ENCODE measurements at regions not wholly inside any gene's neighbourhood (a gene's known extent, or its start where the extent isn't known, plus 50 kb on each side); places are given as distances from the start of the nearest gene placed in this dataset.

GRCh38 chr6:79864421-79864820 is 82.9 kb downstream of the ELOVL4 start:
- Histone ChIP-seq H3K27ac (ENCODE audit: low read depth, low read length, severe bottlenecking) (no peak overlapping the region), H3K36me3 (ENCODE audit: control insufficient read depth, insufficient read depth, low read length) (no peaks in the 10 kb centered on the region), H3K4me1 (ENCODE audit: control insufficient read depth, insufficient read depth, low read length, poor library complexity, severe bottlenecking) (no peaks in the 10 kb centered on the region), H3K9me3 (ENCODE audit: control insufficient read depth, low read length) (no peaks in the 10 kb centered on the region), H3K4me3 (ENCODE audit: extremely low read depth, insufficient read depth, low read length, poor library complexity, severe bottlenecking) (no peak overlapping the region)
- 78 to 100% methylated on average over 1 of the region's 3 CpGs for WGBS, 2 experiments (ENCODE audit: insufficient coverage in 2 of 2)

GRCh38 chr6:79864001-79864400 is 83.4 kb downstream of the ELOVL4 start:
- H3K4me1 ChIP-seq (ENCODE audit: control insufficient read depth, insufficient read depth, low read length, poor library complexity, severe bottlenecking): no peaks in the 10 kb centered on the region
- H3K27ac ChIP-seq (ENCODE audit: low read depth, low read length, severe bottlenecking): no peak overlapping the region
- no peaks in the 10 kb centered on the region for H3K9me3 ChIP-seq (ENCODE audit: control insufficient read depth, low read length)
- H3K36me3 ChIP-seq (ENCODE audit: control insufficient read depth, insufficient read depth, low read length): no peaks in the 10 kb centered on the region
- H3K4me3 ChIP-seq (ENCODE audit: extremely low read depth, insufficient read depth, low read length, poor library complexity, severe bottlenecking): no peak overlapping the region
- WGBS, 2 experiments (ENCODE audit: insufficient coverage in 2 of 2): no CpG with 5 or more reads among the region's 1 CpG

- H3K27ac ChIP-seq (ENCODE audit: low read depth, low read length, severe bottlenecking): no peak overlapping the region
- H3K4me1 ChIP-seq (ENCODE audit: control insufficient read depth, insufficient read depth, low read length, poor library complexity, severe bottlenecking): no peaks in the 10 kb centered on the region
- H3K9me3 ChIP-seq (ENCODE audit: control insufficient read depth, low read length): no peaks in the 10 kb centered on the region
- H3K4me3 ChIP-seq (ENCODE audit: extremely low read depth, insufficient read depth, low read length, poor library complexity, severe bottlenecking): no peak overlapping the region
- WGBS, 2 experiments (ENCODE audit: insufficient coverage in 2 of 2): no CpG with 5 or more reads among the region's 1 CpG
- no peaks in the 10 kb centered on the region for H3K36me3 ChIP-seq (ENCODE audit: control insufficient read depth, insufficient read depth, low read length)
These were observed 83.8 kb downstream of the ELOVL4 start for GRCh38 chr6:79863566-79863965.

- Histone ChIP-seq H3K9me3 (ENCODE audit: control insufficient read depth, low read length) (no peaks in the 10 kb centered on the region), H3K4me1 (ENCODE audit: control insufficient read depth, insufficient read depth, low read length, poor library complexity, severe bottlenecking) (no peaks in the 10 kb centered on the region), H3K36me3 (ENCODE audit: control insufficient read depth, insufficient read depth, low read length) (no peaks in the 10 kb centered on the region), H3K4me3 (ENCODE audit: extremely low read depth, insufficient read depth, low read length, poor library complexity, severe bottlenecking) (no peak overlapping the region), H3K27ac (ENCODE audit: low read depth, low read length, severe bottlenecking) (no peak overlapping the region)
- no CpG with 5 or more reads among the region's 1 CpG for WGBS, 2 experiments (ENCODE audit: insufficient coverage in 2 of 2)
These were observed 84.6 kb downstream of the ELOVL4 start for GRCh38 chr6:79862711-79863110.

GRCh38 chr6:79862126-79862525 is 85.2 kb downstream of the ELOVL4 start:
- 83 to 87% methylated on average over 3 of the region's 3 CpGs for WGBS, 2 experiments (ENCODE audit: insufficient coverage in 2 of 2)
- Histone ChIP-seq H3K4me1 (ENCODE audit: control insufficient read depth, insufficient read depth, low read length, poor library complexity, severe bottlenecking) (no peaks in the 10 kb centered on the region), H3K9me3 (ENCODE audit: control insufficient read depth, low read length) (no peaks in the 10 kb centered on the region), H3K27ac (ENCODE audit: low read depth, low read length, severe bottlenecking) (no peak overlapping the region), H3K4me3 (ENCODE audit: extremely low read depth, insufficient read depth, low read length, poor library complexity, severe bottlenecking) (no peak overlapping the region), H3K36me3 (ENCODE audit: control insufficient read depth, insufficient read depth, low read length) (no peaks in the 10 kb centered on the region)

GRCh38 chr6:79861023-79861422 is 86.3 kb downstream of the ELOVL4 start:
- WGBS, 2 experiments (ENCODE audit: insufficient coverage in 2 of 2): 90 to 92% methylated on average over 2 to 4 of the region's 7 CpGs
- Histone ChIP-seq H3K36me3 (ENCODE audit: control insufficient read depth, insufficient read depth, low read length) (no peaks in the 10 kb centered on the region), H3K4me3 (ENCODE audit: extremely low read depth, insufficient read depth, low read length, poor library complexity, severe bottlenecking) (no peak overlapping the region), H3K27ac (ENCODE audit: low read depth, low read length, severe bottlenecking) (no peak overlapping the region), H3K4me1 (ENCODE audit: control insufficient read depth, insufficient read depth, low read length, poor library complexity, severe bottlenecking) (no peaks in the 10 kb centered on the region), H3K9me3 (ENCODE audit: control insufficient read depth, low read length) (no peaks in the 10 kb centered on the region)

- no peaks in the 10 kb centered on the region for H3K9me3 ChIP-seq (ENCODE audit: control insufficient read depth, low read length)
- H3K27ac ChIP-seq (ENCODE audit: low read depth, low read length, severe bottlenecking): no peak overlapping the region
These were observed 99.9 kb downstream of the ELOVL4 start for GRCh38 chr6:79847426-79847825.

GRCh38 chr6:79842376-79843040 is 104.8 kb downstream of the ELOVL4 start:
- Histone ChIP-seq H3K36me3 (ENCODE audit: control insufficient read depth, insufficient read depth, low read length) (no peaks in the 10 kb centered on the region), H3K4me1 (ENCODE audit: control insufficient read depth, insufficient read depth, low read length, poor library complexity, severe bottlenecking) (no peaks in the 10 kb centered on the region), H3K9me3 (ENCODE audit: control insufficient read depth, low read length) (no peaks in the 10 kb centered on the region), H3K4me3 (ENCODE audit: extremely low read depth, insufficient read depth, low read length, poor library complexity, severe bottlenecking) (no peak overlapping the region), H3K27ac (ENCODE audit: low read depth, low read length, severe bottlenecking) (no peak overlapping the region)
- 81 to 96% methylated on average over 3 of the region's 3 CpGs for WGBS, 2 experiments (ENCODE audit: insufficient coverage in 2 of 2)

More at GRCh38 chr6:79847426-79847825, 99.9 kb downstream of the ELOVL4 start:
- Histone ChIP-seq H3K4me3 (ENCODE audit: extremely low read depth, insufficient read depth, low read length, poor library complexity, severe bottlenecking) (no peak overlapping the region), H3K4me1 (ENCODE audit: control insufficient read depth, insufficient read depth, low read length, poor library complexity, severe bottlenecking) (no peaks in the 10 kb centered on the region), H3K36me3 (ENCODE audit: control insufficient read depth, insufficient read depth, low read length) (no peaks in the 10 kb centered on the region)
- WGBS, 2 experiments (ENCODE audit: insufficient coverage in 2 of 2): 83 to 100% methylated on average over 1 of the region's 1 CpG

- H3K4me3 ChIP-seq (ENCODE audit: extremely low read depth, insufficient read depth, low read length, poor library complexity, severe bottlenecking): no peak overlapping the region
- WGBS, 2 experiments (ENCODE audit: insufficient coverage in 2 of 2): 54 to 56% methylated on average over 1 to 2 of the region's 4 CpGs
These were observed 105.6 kb downstream of the ELOVL4 start for GRCh38 chr6:79841577-79842375.

GRCh38 chr6:79838851-79839250 is 108.5 kb downstream of the ELOVL4 start:
- Histone ChIP-seq H3K4me3 (ENCODE audit: extremely low read depth, insufficient read depth, low read length, poor library complexity, severe bottlenecking) (no peak overlapping the region), H3K4me1 (ENCODE audit: control insufficient read depth, insufficient read depth, low read length, poor library complexity, severe bottlenecking) (no peaks in the 10 kb centered on the region), H3K9me3 (ENCODE audit: control insufficient read depth, low read length) (no peaks in the 10 kb centered on the region)

More at GRCh38 chr6:79841577-79842375, 105.6 kb downstream of the ELOVL4 start:
- no peaks in the 10 kb centered on the region for H3K4me1 ChIP-seq (ENCODE audit: control insufficient read depth, insufficient read depth, low read length, poor library complexity, severe bottlenecking)
- no peaks in the 10 kb centered on the region for H3K9me3 ChIP-seq (ENCODE audit: control insufficient read depth, low read length)
- H3K27ac ChIP-seq (ENCODE audit: low read depth, low read length, severe bottlenecking): no peak overlapping the region
- no peaks in the 10 kb centered on the region for H3K36me3 ChIP-seq (ENCODE audit: control insufficient read depth, insufficient read depth, low read length)

GRCh38 chr6:79833964-79834284 is 113.4 kb downstream of the ELOVL4 start:
- no peak overlapping the region for H3K27ac ChIP-seq (ENCODE audit: low read depth, low read length, severe bottlenecking)
- H3K9me3 ChIP-seq (ENCODE audit: control insufficient read depth, low read length): no peaks in the 10 kb centered on the region
- no peak overlapping the region for H3K4me3 ChIP-seq (ENCODE audit: extremely low read depth, insufficient read depth, low read length, poor library complexity, severe bottlenecking)
- no peaks in the 10 kb centered on the region for H3K36me3 ChIP-seq (ENCODE audit: control insufficient read depth, insufficient read depth, low read length)
- H3K4me1 ChIP-seq (ENCODE audit: control insufficient read depth, insufficient read depth, low read length, poor library complexity, severe bottlenecking): no peaks in the 10 kb centered on the region
- 82% methylated on average over 2 of the region's 3 CpGs; no CpG with 5 or more reads in 1 of the 2 experiments for WGBS, 2 experiments (ENCODE audit: insufficient coverage in 2 of 2)

More at GRCh38 chr6:79838851-79839250, 108.5 kb downstream of the ELOVL4 start:
- Histone ChIP-seq H3K36me3 (ENCODE audit: control insufficient read depth, insufficient read depth, low read length) (no peaks in the 10 kb centered on the region), H3K27ac (ENCODE audit: low read depth, low read length, severe bottlenecking) (no peak overlapping the region)
